ENCODE measurements at regions not wholly inside any gene's neighbourhood (a gene's known extent, or its start where the extent isn't known, plus 50 kb on each side); places are given as distances from the start of the nearest gene placed in this dataset.

DNA sequence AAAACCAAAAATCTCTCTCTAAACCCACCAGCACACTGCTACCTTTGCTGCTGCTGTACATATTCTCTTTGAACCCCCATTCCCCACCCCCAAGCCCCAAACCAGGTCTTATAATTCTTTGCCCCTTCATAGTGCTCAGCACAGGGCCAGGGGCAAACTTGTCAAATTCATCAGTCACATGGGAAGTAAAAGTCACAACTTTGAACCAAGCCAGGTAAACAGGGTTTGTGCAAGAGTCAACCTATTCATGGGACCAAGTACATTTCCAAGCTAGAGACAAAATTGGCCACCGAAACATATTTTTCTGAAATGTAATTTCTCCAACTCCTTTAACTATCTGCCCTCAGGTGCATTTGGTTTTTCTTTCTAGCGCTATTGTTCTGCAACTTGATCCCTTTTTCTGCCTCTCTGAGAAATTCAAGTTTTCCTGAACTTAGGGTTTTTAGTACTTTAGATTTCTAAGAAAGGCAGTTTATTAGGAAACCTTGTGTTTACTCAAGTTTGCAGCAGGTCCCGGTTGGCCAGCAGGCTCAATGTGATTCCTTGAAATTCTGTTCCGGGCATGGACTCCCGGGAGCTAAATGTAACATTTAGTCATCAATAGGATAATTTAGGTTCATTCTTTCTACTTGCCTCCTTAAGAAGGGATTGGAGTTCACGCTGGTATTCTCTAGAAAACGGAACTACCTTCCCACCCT lies 230.5 kb downstream of the EFCAB11 start:
- H3K27ac ChIP-seq = no peak overlapping the region
- no peak for TF ChIP-seq ZFX (IDR thresholded peaks at IDR 0.05)
- no peak for TF ChIP-seq CTCF (conservative IDR thresholded peaks at IDR 0.05)

- no peak for TF ChIP-seq ZFX (IDR thresholded peaks at IDR 0.05)
- no peak for TF ChIP-seq CTCF (conservative IDR thresholded peaks at IDR 0.05)
- H3K27ac ChIP-seq = no peak overlapping the region
These were observed 232.6 kb downstream of the EFCAB11 start for GRCh38 chr14:89721956-89722355.

GRCh38 chr14:89720741-89721729 lies 233.5 kb downstream of the EFCAB11 start:
- H3K27ac ChIP-seq = no peak overlapping the region
- TF ChIP-seq CTCF (conservative IDR thresholded peaks at IDR 0.05) (no peak), ZFX (IDR thresholded peaks at IDR 0.05) (no peak)

- TF ChIP-seq CTCF (conservative IDR thresholded peaks at IDR 0.05) (no peak), ZFX (IDR thresholded peaks at IDR 0.05) (no peak)
- H3K27ac ChIP-seq = no peak overlapping the region
These were observed 234.3 kb downstream of the EFCAB11 start for GRCh38 chr14:89720076-89720687.

- H3K27ac ChIP-seq = no peak overlapping the region
- TF ChIP-seq CTCF (conservative IDR thresholded peaks at IDR 0.05) (no peak), ZFX (IDR thresholded peaks at IDR 0.05) (no peak)
These were observed 235.0 kb downstream of the EFCAB11 start for GRCh38 chr14:89719366-89720075.

DNA sequence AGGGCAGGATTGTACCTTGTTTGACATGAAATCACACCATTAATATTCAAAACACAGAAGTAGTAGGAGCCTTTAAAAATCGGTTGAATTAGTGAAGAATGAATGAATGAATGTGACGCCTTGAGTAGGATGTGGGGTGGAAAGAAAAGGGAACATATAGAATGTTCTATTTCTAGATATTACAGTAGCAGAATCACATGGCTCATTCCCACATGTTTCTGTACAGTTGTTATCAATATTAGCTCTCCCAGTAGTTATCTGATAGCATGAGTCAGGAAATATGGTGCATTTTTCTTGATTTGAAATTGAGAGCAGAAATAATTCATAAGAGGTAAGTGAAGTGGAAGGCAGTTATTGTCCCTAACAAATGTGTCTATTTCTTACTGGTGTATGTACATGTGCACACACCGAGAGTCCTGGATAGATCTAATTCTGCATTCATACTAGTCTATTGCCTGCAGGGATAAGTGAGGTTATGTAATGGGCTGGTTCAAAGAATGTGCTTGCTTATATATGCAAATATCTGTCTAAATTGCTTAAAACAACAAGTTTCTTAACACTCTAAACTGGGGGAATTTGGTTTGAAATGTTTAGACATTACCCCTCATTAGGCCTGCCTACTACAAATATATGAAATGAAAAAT lies 245.4 kb downstream of the EFCAB11 start:
- TF ChIP-seq ZFX (IDR thresholded peaks at IDR 0.05) (no peak), CTCF (conservative IDR thresholded peaks at IDR 0.05) (no peak)

More for the DNA sequence above, 245.4 kb downstream of the EFCAB11 start:
- H3K27ac ChIP-seq = no peak overlapping the region
